Thymus (tissue), 11 donors: ENCODE measurements at regions not wholly inside any gene's neighbourhood (a gene's known extent, or its start where the extent isn't known, plus 50 kb on each side); places are given as distances from the start of the nearest gene placed in this dataset.
"Not testable (repeated sequence)": the region's sequence is repeated elsewhere in the genome, so short reads cannot be mapped to it uniquely, and the experiment has no call there.

Experiments
- DNase-seq, 9 donors: peaks; one replicate each; pipeline ENCODE4 v3.0.0-alpha.2; 2013; ENCODE audit warnings: low spot score in 9 of 9, low read depth in 6 of 9, missing footprints in 1 of 9
- H3K27ac ChIP-seq, 2 donors: one replicate each; pipeline ENCODE4 v1.5.1; 2013; ENCODE audit warnings: control low read depth in 1 of 2, low read depth in 1 of 2, low read length in 1 of 2, mild to moderate bottlenecking in 1 of 2, moderate library complexity in 1 of 2
- H3K27me3 ChIP-seq, 2 donors: one replicate each; pipeline ENCODE4 v1.5.1; 2013; ENCODE audit warnings: low read length in 1 of 2; ENCODE audit not compliant: control insufficient read depth in 2 of 2, insufficient read depth in 1 of 2
- H3K36me3 ChIP-seq, 2 donors: one replicate each; pipeline ENCODE4 v1.5.1; 2013; ENCODE audit warnings: low read length in 1 of 2, mild to moderate bottlenecking in 1 of 2, moderate library complexity in 1 of 2; ENCODE audit not compliant: control insufficient read depth in 2 of 2, insufficient read depth in 2 of 2
- H3K4me1 ChIP-seq, 2 donors: one replicate each; pipeline ENCODE4 v1.5.1; 2013; ENCODE audit warnings: low read length in 2 of 2; ENCODE audit not compliant: control insufficient read depth in 2 of 2, insufficient read depth in 2 of 2
- H3K4me3 ChIP-seq, 2 donors: one replicate each; pipeline ENCODE4 v1.5.1; 2013; ENCODE audit warnings: low read length in 2 of 2, control low read depth in 1 of 2, mild to moderate bottlenecking in 1 of 2
- H3K9me3 ChIP-seq, 2 donors: one replicate each; pipeline ENCODE4 v1.5.1; 2013; ENCODE audit warnings: low read length in 1 of 2, mild to moderate bottlenecking in 1 of 2; ENCODE audit not compliant: control insufficient read depth in 2 of 2, insufficient read depth in 1 of 2
- WGBS: extraction: QIAGEN DNeasy Blood & Tissue Kit; methylation state at CpG from one replicate; pipeline ENCODE4 v1.1.7; 2013; 5-methylcytosine and 5-hydroxymethylcytosine counted together
- donor health status: healthy.

GRCh38 chr11:50088231-50088630 lies 55.6 kb downstream of the OR4C45 start:
- no peak for DNase-seq
- 88% methylated on average over 2 of the region's 2 CpGs for WGBS
- no peaks in the 10 kb centered on the region for H3K4me1 ChIP-seq
- peaks cover 1 to 20% of the 10 kb centered on the region in 2 donors for H3K9me3 ChIP-seq
- H3K27ac ChIP-seq: no peak overlapping the region
- H3K27me3 ChIP-seq: no peaks in the 10 kb centered on the region
- H3K4me3 ChIP-seq: no peak overlapping the region
- no peaks in the 10 kb centered on the region for H3K36me3 ChIP-seq

DNA sequence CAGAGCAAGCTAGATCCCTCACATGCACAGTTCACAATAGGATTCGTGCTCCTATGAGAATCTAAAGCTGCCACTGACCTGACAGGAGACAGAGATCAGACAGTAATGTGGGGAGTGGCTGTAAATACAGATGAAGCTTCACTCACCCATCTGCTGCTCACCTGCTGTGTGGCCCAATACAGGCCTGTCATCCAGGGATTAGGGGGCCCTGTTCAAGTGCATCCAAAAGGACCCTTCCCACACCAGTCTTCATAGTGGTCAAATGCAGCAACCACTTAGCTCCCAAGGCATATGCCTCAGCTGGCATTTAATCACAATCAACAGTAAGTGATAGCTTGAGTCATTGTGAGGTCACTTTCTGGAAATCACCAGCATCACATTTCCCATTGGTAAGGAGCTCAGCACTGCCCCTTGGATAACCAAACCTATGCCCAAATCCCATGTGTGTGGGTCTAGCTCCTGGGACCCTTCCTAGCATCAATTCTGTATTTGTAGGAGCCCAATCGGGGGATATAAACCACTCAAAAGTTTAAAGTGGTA lies 65.6 kb downstream of the OR4C45 start:
- 54% methylated on average over 2 of the region's 2 CpGs for WGBS
- no peaks in the 10 kb centered on the region for H3K36me3 ChIP-seq
- no peak for DNase-seq
- no peak overlapping the region for H3K27ac ChIP-seq
- peaks cover 1 to 4% of the 10 kb centered on the region in 2 donors for H3K9me3 ChIP-seq
- H3K4me3 ChIP-seq: no peak overlapping the region
- H3K27me3 ChIP-seq: no peaks in the 10 kb centered on the region
- no peaks in the 10 kb centered on the region for H3K4me1 ChIP-seq

DNA sequence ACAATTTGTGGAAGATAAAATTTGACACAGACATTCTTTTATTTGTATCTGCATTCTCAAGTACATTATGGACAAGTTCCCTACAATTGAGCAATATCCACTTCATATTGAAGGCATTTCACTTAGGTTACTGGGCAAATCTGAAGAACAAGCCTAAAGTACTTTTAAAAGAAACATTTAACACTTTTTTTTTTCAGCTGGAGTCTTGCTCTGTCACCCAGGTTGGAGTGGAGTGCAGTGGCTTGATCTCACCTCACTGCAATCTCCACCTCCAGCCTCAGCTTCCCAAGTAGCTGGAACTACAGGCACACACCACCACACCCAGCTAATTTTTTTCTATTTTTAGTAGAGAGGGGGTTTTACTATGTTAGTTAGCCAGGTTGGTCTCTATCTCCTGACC lies 70.2 kb downstream of the OR4C45 start:
- Histone ChIP-seq H3K27me3 (no peaks in the 10 kb centered on the region), H3K36me3 (no peaks in the 10 kb centered on the region), H3K4me3 (no peak overlapping the region), H3K4me1 (no peaks in the 10 kb centered on the region), H3K27ac (no peak overlapping the region), H3K9me3 (peaks cover 2 to 15% of the 10 kb centered on the region in 2 donors)
- no peak for DNase-seq

DNA sequence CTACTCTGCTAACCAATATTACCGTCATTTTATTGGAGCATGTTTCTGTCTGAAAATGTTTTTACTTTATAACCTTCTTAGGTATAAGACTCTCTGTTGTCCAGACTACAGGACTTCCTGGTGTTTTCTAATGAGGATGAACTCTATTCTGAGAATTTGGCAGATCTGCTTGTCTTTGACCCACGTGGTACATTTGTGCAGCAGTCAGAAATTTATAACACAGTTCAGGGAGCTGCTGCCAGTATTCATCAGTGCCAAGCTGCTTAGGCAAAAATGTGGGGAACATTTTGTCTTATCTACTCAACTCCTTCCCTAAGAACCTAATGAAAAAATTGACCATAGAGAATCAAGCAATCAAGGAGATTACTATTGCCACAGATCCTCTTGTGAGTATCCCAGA lies 108.0 kb downstream of the OR4C45 start:
- 55% methylated on average over 2 of the region's 2 CpGs for WGBS
- H3K4me1 ChIP-seq, H3K9me3 ChIP-seq, H3K27me3 ChIP-seq, DNase-seq, H3K36me3 ChIP-seq, H3K27ac ChIP-seq, H3K4me3 ChIP-seq: not testable (repeated sequence)

DNA sequence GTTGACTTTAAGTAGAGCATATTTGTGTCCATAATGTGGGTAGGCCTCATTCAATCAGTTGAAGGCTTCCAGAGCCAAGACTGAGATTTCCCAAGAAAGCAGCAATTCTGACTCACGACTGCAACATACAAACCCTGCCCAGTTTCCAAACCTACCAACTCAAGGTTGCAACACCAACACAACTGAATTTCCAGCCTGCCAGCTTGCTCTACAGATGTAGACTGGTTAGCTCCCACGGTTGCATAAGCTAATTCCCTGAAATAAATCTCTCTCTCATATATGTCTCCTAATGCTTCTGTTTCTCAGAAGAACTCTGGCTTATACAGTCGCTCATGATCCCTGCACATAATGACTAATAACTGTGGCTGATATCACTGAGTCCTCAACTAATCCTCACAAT lies 113.6 kb downstream of the OR4C45 start:
- H3K27me3 ChIP-seq, DNase-seq: not testable (repeated sequence)
- WGBS: 65% methylated on average over 3 of the region's 3 CpGs

GRCh38 chr11:50147946-50148345 lies 115.3 kb downstream of the OR4C45 start:
- 94% methylated on average over 2 of the region's 2 CpGs for WGBS
- H3K27ac ChIP-seq, H3K36me3 ChIP-seq, DNase-seq, H3K9me3 ChIP-seq, H3K4me3 ChIP-seq, H3K27me3 ChIP-seq, H3K4me1 ChIP-seq: not testable (repeated sequence)

More for the DNA sequence above, 113.6 kb downstream of the OR4C45 start:
- not testable (repeated sequence) for H3K4me1 ChIP-seq, H3K4me3 ChIP-seq, H3K36me3 ChIP-seq, H3K9me3 ChIP-seq, H3K27ac ChIP-seq

- Histone ChIP-seq H3K4me3 (no peak overlapping the region), H3K4me1 (no peaks in the 10 kb centered on the region), H3K27ac (no peak overlapping the region), H3K27me3 (no peaks in the 10 kb centered on the region), H3K36me3 (no peaks in the 10 kb centered on the region), H3K9me3 (peaks cover 0 to 1% of the 10 kb centered on the region in 2 donors)
- no peak for DNase-seq
Observed at GRCh38 chr11:50155508-50155907, 122.8 kb downstream of the OR4C45 start.

- H3K27me3 ChIP-seq: no peaks in the 10 kb centered on the region
- WGBS: 90% methylated on average over 13 of the region's 13 CpGs
Observed at GRCh38 chr11:50164050-50164449, 131.4 kb downstream of the OR4C45 start.

DNA sequence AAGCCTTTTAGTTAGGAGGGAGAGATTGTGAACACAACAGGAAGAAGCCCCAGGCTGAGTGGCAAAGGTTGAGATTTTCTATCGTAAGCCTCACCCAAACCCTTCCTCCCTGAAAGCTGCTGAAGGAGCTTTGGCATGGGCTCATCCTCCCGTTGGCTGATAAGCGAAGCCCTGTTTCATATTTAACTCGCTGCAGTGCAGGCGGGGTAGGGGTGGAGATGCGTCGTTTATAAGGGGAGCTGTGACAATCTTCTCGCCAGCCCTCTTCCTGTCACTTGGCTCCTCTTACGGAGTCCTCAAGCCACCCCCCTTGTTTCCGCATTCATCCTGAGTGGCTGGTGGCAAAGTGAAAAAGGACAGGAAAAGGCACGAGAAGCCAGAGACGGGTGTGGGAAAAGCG lies 137.0 kb downstream of the OR4C45 start:
- Histone ChIP-seq H3K36me3 (no peaks in the 10 kb centered on the region), H3K27me3 (no peaks in the 10 kb centered on the region), H3K4me1 (no peaks in the 10 kb centered on the region), H3K4me3 (no peak overlapping the region), H3K9me3 (peaks cover 0 to 20% of the 10 kb centered on the region in 2 donors), H3K27ac (no peak overlapping the region)
- WGBS: 91% methylated on average over 13 of the region's 13 CpGs
- no peak for DNase-seq

More at GRCh38 chr11:50164050-50164449, 131.4 kb downstream of the OR4C45 start:
- no peak overlapping the region for H3K4me3 ChIP-seq
- H3K36me3 ChIP-seq: no peaks in the 10 kb centered on the region
- no peak overlapping the region for H3K27ac ChIP-seq
- no peaks in the 10 kb centered on the region for H3K4me1 ChIP-seq
- no peak for DNase-seq
- peaks cover 1 to 14% of the 10 kb centered on the region in 2 donors for H3K9me3 ChIP-seq

- no peaks in the 10 kb centered on the region for H3K36me3 ChIP-seq
- H3K27me3 ChIP-seq: no peaks in the 10 kb centered on the region
- H3K4me1 ChIP-seq: no peaks in the 10 kb centered on the region
- no peak overlapping the region for H3K27ac ChIP-seq
- DNase-seq: no peak
- no peak overlapping the region for H3K4me3 ChIP-seq
- H3K9me3 ChIP-seq: peaks cover 0 to 20% of the 10 kb centered on the region in 2 donors
- 91% methylated on average over 17 of the region's 17 CpGs for WGBS
Observed at GRCh38 chr11:50170115-50170514, 137.4 kb downstream of the OR4C45 start.
